NCI-H526 (cell line): ENCODE measurements at regions not wholly inside any gene's neighbourhood (a gene's known extent, or its start where the extent isn't known, plus 50 kb on each side); places are given as distances from the start of the nearest gene placed in this dataset.
"Not testable (repeated sequence)": the region's sequence is repeated elsewhere in the genome, so short reads cannot be mapped to it uniquely, and the experiment has no call there.

ENCODE experiments used
- DNase-seq, 2 experiments: peaks; one replicate each; lab custom pipeline; 2025; lab: John Stamatoyannopoulos, UW

- no peak for DNase-seq
Measured at GRCh38 chr17:71864755-71865154, 256.1 kb upstream of the SOX9 start.

- DNase-seq: no peak
Measured at GRCh38 chr17:71866095-71866494, 254.7 kb upstream of the SOX9 start.

GRCh38 chr17:71869293-71869692 lies 251.5 kb upstream of the SOX9 start:
- DNase-seq: no peak

DNA sequence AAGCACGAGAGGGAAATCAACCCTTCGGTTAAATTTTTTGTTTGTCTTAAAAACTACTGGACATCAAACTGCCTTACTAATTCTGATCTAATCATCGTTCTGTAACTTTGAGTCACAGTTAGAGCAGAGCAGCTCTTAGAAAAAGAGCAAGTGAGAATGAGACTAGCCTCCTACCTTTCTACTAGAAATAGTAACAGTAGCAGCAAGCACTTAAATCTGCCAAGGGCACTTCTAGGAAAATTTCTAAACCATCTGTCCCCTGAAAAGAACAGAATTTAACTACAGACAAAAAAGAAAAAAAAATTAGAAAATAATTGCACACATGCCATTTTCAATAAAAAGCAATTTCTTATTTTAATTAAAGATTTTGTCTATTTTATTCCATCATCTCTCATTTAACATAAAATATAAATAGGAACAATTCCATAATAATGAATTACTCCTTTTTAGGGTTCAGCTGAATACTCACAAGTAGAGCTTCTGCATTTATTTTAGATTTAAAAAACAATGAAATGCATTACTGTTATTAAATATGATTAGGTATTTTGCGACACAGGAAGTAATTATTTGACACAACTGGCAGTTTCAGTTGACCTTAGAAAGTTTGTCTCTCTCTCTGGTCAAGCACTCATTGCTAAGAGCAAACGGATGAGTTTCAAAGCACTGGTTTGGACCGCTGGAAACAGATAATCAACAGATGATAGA lies 250.8 kb upstream of the SOX9 start:
- DNase-seq: no peak

DNA sequence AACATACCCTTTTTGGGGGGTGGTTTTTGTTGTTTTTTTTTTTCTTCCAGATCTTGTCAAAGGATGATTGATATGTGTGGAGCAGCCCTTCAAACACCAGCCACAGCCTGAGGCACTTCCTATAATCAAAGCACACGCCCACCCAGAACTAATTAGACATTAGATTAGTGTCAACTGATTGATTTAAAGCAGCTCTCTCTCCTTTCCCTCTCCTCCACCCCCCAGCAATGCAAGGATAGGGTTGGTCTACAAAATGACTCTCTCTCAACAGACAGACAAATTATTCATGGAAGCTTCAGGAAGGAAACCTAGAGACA lies 250.3 kb upstream of the SOX9 start:
- DNase-seq: no peak

- DNase-seq: no peak
Measured at GRCh38 chr17:71872843-71873485, 247.9 kb upstream of the SOX9 start.

GRCh38 chr17:71874773-71875172 lies 246.0 kb upstream of the SOX9 start:
- not testable (repeated sequence) for DNase-seq

- DNase-seq: no peak
Measured at GRCh38 chr17:71878271-71878670, 242.5 kb upstream of the SOX9 start.

GRCh38 chr17:71878998-71879397 lies 241.8 kb upstream of the SOX9 start:
- no peak for DNase-seq

GRCh38 chr17:71881041-71881440 lies 239.8 kb upstream of the SOX9 start:
- DNase-seq: no peak

GRCh38 chr17:71881581-71881980 lies 239.2 kb upstream of the SOX9 start:
- no peak for DNase-seq

GRCh38 chr17:71883258-71883657 lies 237.6 kb upstream of the SOX9 start:
- no peak for DNase-seq

- no peak for DNase-seq
Measured at GRCh38 chr17:71883845-71884244, 237.0 kb upstream of the SOX9 start.

- DNase-seq: no peak
Measured at GRCh38 chr17:71885662-71886061, 235.2 kb upstream of the SOX9 start.

- DNase-seq: no peak
Measured at GRCh38 chr17:71899317-71899716, 221.5 kb upstream of the SOX9 start.

GRCh38 chr17:71900621-71901229 lies 220.1 kb upstream of the SOX9 start:
- DNase-seq: no peak

DNA sequence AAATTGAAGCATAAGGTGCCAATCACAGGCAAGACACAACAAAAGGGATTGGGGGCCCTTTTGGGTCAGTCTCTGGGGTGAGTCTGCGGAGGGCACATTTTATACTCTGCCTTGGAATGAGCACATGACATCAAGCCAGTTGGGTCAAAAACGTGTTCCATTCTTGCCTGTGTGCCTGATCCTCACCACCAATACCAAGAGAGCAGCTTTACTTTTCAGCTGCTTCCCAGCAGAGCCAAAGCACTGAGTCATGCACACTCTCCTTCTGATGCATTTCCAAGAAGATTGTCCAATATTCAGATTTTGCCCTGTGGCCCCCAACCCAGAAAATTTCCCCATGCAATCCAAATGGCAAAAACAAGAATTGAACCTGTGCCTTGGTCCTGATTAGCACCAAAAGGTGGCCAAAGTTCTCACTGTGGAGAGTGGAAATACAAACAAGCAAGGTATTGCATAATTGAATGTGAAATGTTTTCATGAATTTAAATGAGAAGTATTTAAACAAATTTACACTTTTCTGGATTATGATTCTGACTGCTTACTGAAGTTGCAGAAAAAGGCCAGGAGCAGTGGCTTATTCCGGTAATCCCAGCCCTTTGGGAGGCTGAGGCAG lies 217.8 kb upstream of the SOX9 start:
- DNase-seq: no peak

DNA sequence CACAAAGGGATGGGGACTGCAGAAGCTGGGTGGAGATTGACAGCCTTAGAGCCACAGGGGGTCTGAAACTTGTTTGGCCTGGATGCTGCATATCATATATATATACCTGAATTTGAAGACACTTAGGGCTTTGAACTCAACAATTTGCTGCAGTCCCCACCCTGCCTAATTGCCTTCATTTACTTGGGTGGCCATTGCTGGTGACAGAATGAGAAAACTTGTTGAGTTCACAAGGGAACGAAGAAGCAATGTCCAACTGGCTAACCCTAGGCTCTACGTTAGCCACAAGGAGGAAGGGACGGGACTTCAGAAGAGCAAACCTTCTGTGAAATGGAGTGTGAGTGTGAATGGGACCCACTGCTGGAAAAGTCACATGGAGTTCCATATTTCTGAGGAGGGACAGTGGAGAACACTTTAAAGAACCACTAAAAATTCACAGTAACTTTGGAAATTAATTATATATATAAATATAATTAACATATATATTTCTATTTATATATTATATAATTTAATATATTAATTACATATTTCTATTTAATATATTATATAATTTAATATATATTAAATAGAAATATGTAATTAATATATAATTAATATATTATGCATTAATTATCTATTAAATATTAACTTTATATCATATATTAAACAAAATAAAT lies 215.3 kb upstream of the SOX9 start:
- no peak for DNase-seq

GRCh38 chr17:71909155-71909554 lies 211.7 kb upstream of the SOX9 start:
- DNase-seq: no peak

DNA sequence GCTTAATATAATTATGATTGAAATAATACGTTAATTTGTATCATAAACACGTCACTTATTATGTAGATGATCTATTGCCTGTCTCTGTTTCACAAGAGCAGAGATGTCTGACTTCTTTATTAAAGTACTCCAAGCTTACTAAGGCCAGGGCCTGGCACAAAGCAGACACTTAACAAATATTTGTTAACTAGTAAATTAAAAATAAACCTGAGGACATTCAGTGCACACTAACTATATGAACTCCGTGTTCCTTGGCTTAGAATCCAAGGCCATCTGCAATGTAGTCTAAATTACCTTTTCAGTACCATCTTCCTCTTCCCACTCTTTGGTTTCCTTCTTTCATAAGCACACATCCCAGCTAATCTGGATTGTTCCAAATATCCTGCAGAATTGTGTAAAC lies 210.8 kb upstream of the SOX9 start:
- DNase-seq: no peak

DNA sequence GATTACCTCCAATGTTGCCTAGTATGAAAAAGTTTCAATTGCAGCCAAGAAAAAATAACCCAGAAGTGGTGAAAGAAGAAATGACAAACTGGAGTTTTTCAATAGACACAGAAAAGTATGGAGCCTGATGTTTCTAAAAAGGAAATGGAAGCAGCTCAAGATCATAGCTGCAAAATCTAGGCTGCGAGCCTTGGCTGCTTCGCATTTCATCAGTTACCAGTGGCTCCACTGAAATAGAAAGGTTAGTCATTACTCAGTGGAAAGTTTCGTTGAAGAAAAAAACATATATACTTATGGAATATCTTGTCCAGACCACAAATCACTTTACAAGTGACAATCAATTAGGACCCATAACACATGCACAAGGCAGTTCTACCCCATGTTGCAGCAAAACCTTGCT lies 206.8 kb upstream of the SOX9 start:
- no peak for DNase-seq

GRCh38 chr17:71914812-71915211 lies 206.0 kb upstream of the SOX9 start:
- no peak for DNase-seq

DNA sequence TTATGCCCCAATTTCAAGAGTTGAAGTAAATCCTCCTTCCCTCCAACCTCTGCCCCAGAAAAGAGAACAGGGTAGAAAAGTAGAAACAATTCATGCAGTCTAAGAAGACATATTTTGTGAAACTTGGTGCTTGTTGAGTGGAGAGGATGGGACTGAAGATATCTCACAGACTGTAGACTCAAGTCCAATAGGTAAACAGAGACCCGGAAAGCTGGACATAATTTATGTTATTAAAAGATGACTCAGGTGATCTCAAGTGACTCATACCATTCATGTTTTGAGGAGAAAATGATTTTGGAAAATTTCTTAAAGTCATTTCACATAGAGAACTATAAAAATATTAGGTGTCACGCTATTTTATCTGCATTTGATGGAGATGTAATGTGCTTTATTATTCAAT lies 203.1 kb upstream of the SOX9 start:
- DNase-seq: no peak
